ENCODE measurements at regions not wholly inside any gene's neighbourhood (a gene's known extent, or its start where the extent isn't known, plus 50 kb on each side); places are given as distances from the start of the nearest gene placed in this dataset.

- TF ChIP-seq CTCF (conservative IDR thresholded peaks at IDR 0.05) (no peak), EZH2 (IDR thresholded peaks at IDR 0.05; ENCODE audit: low read depth) (no peak)
Observed at GRCh38 chr11:129576652-129577051, 201.0 kb downstream of the BARX2 start.
